Neutrophil (primary cell): ENCODE measurements at regions not wholly inside any gene's neighbourhood (a gene's known extent, or its start where the extent isn't known, plus 50 kb on each side); places are given as distances from the start of the nearest gene placed in this dataset.

Experiments used
- H3K27ac ChIP-seq: fragments of 200-600 bp; sonication (generic); 2 replicates; pipeline ENCODE4 v1.5.1; 2016; ENCODE audit warnings: mild to moderate bottlenecking, moderate library complexity
- H3K27me3 ChIP-seq: fragments of 200-600 bp; sonication (generic); 2 replicates; pipeline ENCODE4 v1.6.0; 2016; ENCODE audit warnings: mild to moderate bottlenecking
- H3K36me3 ChIP-seq: fragments of 200-600 bp; sonication (generic); 2 replicates; pipeline ENCODE4 v1.5.1; 2017
- H3K4me1 ChIP-seq, 2 experiments: fragments of 200-600 bp in 1 of 2; sonication (generic) in 1 of 2; 1 replicate in 1 of 2; 2 replicates in 1 of 2; pipeline versions ENCODE4 v1.5.1 to v1.6.1; 2013 to 2016; ENCODE audit warnings: low read depth in 1 of 2, low read length in 1 of 2, mild to moderate bottlenecking in 1 of 2, moderate library complexity in 1 of 2; ENCODE audit not compliant: control insufficient read depth in 1 of 2, insufficient read depth in 1 of 2
- H3K4me3 ChIP-seq, 2 experiments: fragments of 200-600 bp in 1 of 2; sonication (generic) in 1 of 2; 1 replicate in 1 of 2; 2 replicates in 1 of 2; pipeline ENCODE4 v1.5.1; 2013 to 2016; ENCODE audit warnings: low read depth in 1 of 2, low read length in 1 of 2, mild to moderate bottlenecking in 1 of 2, moderate library complexity in 1 of 2
- H3K9me3 ChIP-seq: fragments of 200-600 bp; sonication (generic); 2 replicates; pipeline ENCODE4 v1.5.1; 2016
- CTCF ChIP-seq: fragments of 200-600 bp; sonication (generic); IDR thresholded peaks from 2 replicates; pipeline ENCODE4 v1.5.1; 2016; ENCODE audit warnings: antibody characterized with exemption

DNA sequence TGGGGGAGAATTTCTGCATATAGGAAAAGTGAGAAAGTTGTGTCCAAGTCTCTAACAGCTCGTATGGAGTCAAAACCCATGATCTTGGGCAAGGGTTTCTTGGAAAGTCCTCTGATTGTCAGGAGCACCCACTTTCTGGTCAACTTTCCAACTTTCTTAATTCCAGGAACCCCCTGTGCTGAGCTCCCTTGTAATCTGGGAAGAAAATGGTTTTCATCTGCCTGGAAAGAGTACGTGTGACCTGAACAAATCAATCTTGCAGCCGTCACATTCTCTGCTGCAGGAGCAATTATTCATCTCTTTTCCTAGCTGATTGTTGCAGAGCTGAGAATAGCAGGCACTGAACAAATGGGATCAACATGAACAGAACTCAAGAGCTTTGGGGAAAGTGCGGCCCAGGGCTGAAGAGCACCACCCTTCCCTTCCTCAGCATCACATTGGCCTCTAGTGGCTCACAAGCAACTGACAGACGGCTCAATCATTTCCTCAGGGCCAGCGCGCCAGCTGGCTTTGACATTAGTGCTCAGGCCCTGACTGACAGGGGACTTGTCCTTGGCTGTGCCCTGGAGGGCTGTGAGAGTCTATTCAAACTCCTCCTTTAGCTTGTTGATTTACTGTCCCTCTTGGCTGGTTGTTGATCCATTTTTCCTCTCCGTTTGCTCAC, 295.2 kb downstream of the HLX start:
- no peaks in the 10 kb centered on the region for H3K27me3 ChIP-seq
- peaks cover 14 to 37% of the 10 kb centered on the region in 2 experiments for H3K4me1 ChIP-seq
- no peaks in the 10 kb centered on the region for H3K9me3 ChIP-seq
- H3K36me3 ChIP-seq, result no peaks in the 10 kb centered on the region
- no peak for TF ChIP-seq CTCF
- no peak overlapping the region for H3K27ac ChIP-seq
- no peak overlapping the region for H3K4me3 ChIP-seq

DNA sequence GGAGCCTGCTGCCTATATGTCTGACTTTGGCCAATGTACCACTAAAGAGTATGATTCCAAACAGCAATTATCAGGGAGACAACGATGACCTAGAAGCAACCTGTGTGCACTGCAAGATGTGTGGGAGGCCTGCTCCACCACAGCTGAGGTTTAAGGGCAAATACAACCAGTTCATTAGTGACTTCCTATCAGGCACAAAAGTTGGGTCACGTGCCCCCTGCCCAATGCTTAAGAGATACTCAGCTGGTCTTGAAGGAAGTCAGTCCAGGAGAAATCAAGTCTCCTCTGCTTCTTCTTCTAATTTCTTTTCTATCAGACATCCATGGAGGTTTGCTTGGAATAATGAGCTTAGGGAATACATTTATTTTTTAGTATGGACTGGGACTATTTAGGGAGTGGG, 296.0 kb downstream of the HLX start:
- TF ChIP-seq CTCF, result no peak
- no peak overlapping the region for H3K27ac ChIP-seq
- no peaks in the 10 kb centered on the region for H3K9me3 ChIP-seq
- no peak overlapping the region for H3K4me3 ChIP-seq
- no peaks in the 10 kb centered on the region for H3K27me3 ChIP-seq
- no peaks in the 10 kb centered on the region for H3K36me3 ChIP-seq
- H3K4me1 ChIP-seq, result peaks cover 14 to 37% of the 10 kb centered on the region in 2 experiments

DNA sequence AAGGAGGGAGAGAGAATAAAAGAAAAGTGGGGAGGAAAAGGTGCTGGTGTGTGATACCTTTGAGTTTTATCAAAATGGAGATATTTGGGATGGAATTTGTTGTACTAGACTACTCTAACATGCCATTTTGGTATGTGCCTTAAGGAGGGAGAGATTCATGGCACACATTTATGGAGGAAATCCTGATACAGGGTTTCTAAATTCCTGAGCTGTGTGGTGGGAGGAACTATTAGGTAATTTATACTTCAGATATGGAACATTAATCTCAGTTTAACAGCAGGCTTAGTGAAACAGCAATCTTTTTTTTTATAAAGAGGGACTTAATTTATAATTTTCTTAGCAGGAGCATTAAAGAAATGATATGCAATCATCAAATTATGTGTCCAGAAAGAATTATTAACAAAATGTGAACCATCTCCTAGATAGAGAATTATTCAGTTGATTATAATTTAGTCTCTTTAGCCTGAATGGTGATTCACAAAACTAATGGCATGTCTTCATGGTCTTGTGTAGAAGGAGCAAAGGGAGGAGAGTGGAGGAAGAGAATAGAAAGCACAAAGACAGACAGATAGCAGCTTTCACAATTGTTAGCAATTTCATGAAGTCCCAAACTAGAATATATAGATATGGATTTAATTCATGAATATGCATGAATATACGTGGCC, 301.6 kb downstream of the HLX start:
- Histone ChIP-seq H3K4me1 (peaks cover 13 to 34% of the 10 kb centered on the region in 2 experiments), H3K27me3 (no peaks in the 10 kb centered on the region), H3K27ac (no peak overlapping the region), H3K36me3 (no peaks in the 10 kb centered on the region), H3K9me3 (no peaks in the 10 kb centered on the region), H3K4me3 (no peak overlapping the region)
- TF ChIP-seq CTCF, result no peak

DNA sequence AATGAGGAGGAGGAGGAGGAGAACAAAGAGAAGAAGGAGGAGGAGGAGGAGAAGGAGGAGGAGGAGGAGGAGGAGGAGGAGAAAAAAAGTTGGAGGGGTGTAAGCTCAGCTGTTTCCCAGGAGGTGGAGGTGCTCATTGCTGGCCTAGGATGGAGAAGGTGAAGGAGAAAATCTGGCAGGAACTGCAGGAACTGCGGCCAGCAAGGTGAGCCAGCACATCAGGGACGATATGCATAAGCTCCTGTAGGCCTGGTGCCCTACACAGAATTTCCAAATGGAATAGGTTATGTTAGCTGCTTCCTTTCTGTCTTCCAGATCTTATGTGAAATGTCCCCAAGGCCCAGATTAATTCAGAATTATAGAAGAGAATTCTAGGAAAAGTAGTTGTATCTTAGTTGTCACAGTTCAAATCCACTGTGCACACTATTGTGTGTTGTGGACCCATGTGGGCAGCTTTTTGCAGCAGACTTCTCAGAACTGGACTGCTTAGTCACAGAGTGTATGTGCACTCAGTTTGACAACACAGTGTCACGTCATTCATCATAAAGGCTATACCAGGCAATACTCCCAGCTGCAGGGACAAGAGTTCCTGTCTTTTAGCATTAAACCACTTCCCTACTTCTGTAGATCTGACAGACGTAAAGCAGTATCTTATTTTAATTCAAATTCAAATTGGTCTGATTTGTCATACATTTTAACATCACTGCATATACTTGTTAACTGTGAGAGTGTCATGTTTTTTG, 303.7 kb downstream of the HLX start:
- H3K36me3 ChIP-seq, result no peaks in the 10 kb centered on the region
- TF ChIP-seq CTCF, result no peak

GRCh38 chr1:221184131-221184794, 305.0 kb downstream of the HLX start:
- no peaks in the 10 kb centered on the region for H3K9me3 ChIP-seq
- no peak overlapping the region for H3K27ac ChIP-seq
- H3K4me1 ChIP-seq, result peaks cover 17 to 28% of the 10 kb centered on the region in 2 experiments
- no peaks in the 10 kb centered on the region for H3K36me3 ChIP-seq
- no peaks in the 10 kb centered on the region for H3K27me3 ChIP-seq
- no peak overlapping the region for H3K4me3 ChIP-seq
- TF ChIP-seq CTCF, result no peak

More for the DNA sequence above, 303.7 kb downstream of the HLX start:
- H3K27me3 ChIP-seq, result no peaks in the 10 kb centered on the region
- no peak overlapping the region for H3K4me3 ChIP-seq
- H3K9me3 ChIP-seq, result no peaks in the 10 kb centered on the region
- peaks cover 14 to 33% of the 10 kb centered on the region in 2 experiments for H3K4me1 ChIP-seq
- no peak overlapping the region for H3K27ac ChIP-seq
